Lower leg skin (tissue), 4 donors: ENCODE measurements at regions not wholly inside any gene's neighbourhood (a gene's known extent, or its start where the extent isn't known, plus 50 kb on each side); places are given as distances from the start of the nearest gene placed in this dataset.
A peak's percentile ranks its signal among the peaks of the same experiment; 100 is the strongest.

ENCODE experiments used
- DNase-seq, 2 donors: peaks; one replicate each; pipeline ENCODE4 v3.0.0-alpha.2; 2019; ENCODE audit warnings: low spot score in 2 of 2
- H3K4me3 ChIP-seq: fragments of 200-600 bp; sonication (generic); 2 replicates; pipeline ENCODE4 v1.5.1; 2017; ENCODE audit warnings: mild to moderate bottlenecking, low read depth; ENCODE audit not compliant: poor library complexity, severe bottlenecking
- CTCF ChIP-seq, 3 donors: fragments of 450-650 bp; IDR thresholded peaks; one replicate each; pipeline ENCODE4 v1.5.1; 2016; ENCODE audit warnings: antibody characterized with exemption in 3 of 3, mild to moderate bottlenecking in 3 of 3, moderate library complexity in 2 of 3
- POLR2A ChIP-seq, 2 donors: fragments of 450-650 bp; IDR thresholded peaks; one replicate each; pipeline ENCODE4 v1.6.1; 2016 to 2017; ENCODE audit warnings: antibody characterized with exemption in 2 of 2, mild to moderate bottlenecking in 1 of 2, moderate library complexity in 1 of 2
- WGBS, 2 donors: methylation state at CpG; one replicate each; pipeline ENCODE4 v1.1.5; 2018; 5-methylcytosine and 5-hydroxymethylcytosine counted together
- intact Hi-C: fragments of 100-400 bp; cut with DNase I; formaldehyde crosslinking; loops from one replicate; pipeline ENCODE4 v1.15.0; 2023; ENCODE audit warnings: low total_unique reads

- peak in 1 of 2 donors; percentile 34 for DNase-seq
- intact Hi-C loops, result no loop called here
- WGBS, 2 donors, result 27 to 31% methylated on average over 6 of the region's 6 CpGs
- no peak overlapping the region for H3K4me3 ChIP-seq
- TF ChIP-seq CTCF (IDR thresholded peaks at IDR 0.05) (no peak), POLR2A (IDR thresholded peaks at IDR 0.05) (no peak)
Observed at GRCh38 chr1:229844675-229845074, 218.6 kb downstream of the URB2 start.

GRCh38 chr1:229845410-229846138, 219.5 kb downstream of the URB2 start:
- 67 to 82% methylated on average over 4 of the region's 4 CpGs for WGBS, 2 donors
- no peak overlapping the region for H3K4me3 ChIP-seq
- DNase-seq, result no peak
- intact Hi-C loops, result no loop called here
- TF ChIP-seq POLR2A (IDR thresholded peaks at IDR 0.05) (no peak), CTCF (IDR thresholded peaks at IDR 0.05) (no peak)

GRCh38 chr1:229846351-229846750, 220.3 kb downstream of the URB2 start:
- 73 to 75% methylated on average over 5 of the region's 5 CpGs for WGBS, 2 donors
- H3K4me3 ChIP-seq, result no peak overlapping the region
- intact Hi-C loops, result no loop called here
- no peak for DNase-seq
- TF ChIP-seq POLR2A (IDR thresholded peaks at IDR 0.05) (no peak), CTCF (IDR thresholded peaks at IDR 0.05) (no peak)

- 58 to 63% methylated on average over 9 of the region's 9 CpGs for WGBS, 2 donors
- intact Hi-C loops, result no loop called here
- DNase-seq, result no peak
- H3K4me3 ChIP-seq, result no peak overlapping the region
- TF ChIP-seq CTCF (IDR thresholded peaks at IDR 0.05) (no peak), POLR2A (IDR thresholded peaks at IDR 0.05) (no peak)
Observed at GRCh38 chr1:229848752-229849677, 218.0 kb upstream of the GALNT2 start.

- WGBS, 2 donors, result 77 to 80% methylated on average over 6 of the region's 6 CpGs
- H3K4me3 ChIP-seq, result no peak overlapping the region
- TF ChIP-seq CTCF (IDR thresholded peaks at IDR 0.05), result no peak
- TF ChIP-seq POLR2A (IDR thresholded peaks at IDR 0.05), result no peak
- intact Hi-C loops, result no loop called here
- no peak for DNase-seq
Observed at GRCh38 chr1:229851511-229851910, 215.5 kb upstream of the GALNT2 start.
